GM23338 (cell line): ENCODE measurements at regions not wholly inside any gene's neighbourhood (a gene's known extent, or its start where the extent isn't known, plus 50 kb on each side); places are given as distances from the start of the nearest gene placed in this dataset.
A peak's percentile ranks its signal among the peaks of the same experiment; 100 is the strongest.

Experiments
- ATAC-seq: fragments of 200-7000 bp; cut with Tn5 transposase; 3 replicates; pipeline ENCODE4 v1.9.1; 2020
- DNase-seq: peaks from one replicate; pipeline ENCODE4 v3.0.0-alpha.2; 2015; ENCODE audit warnings: low spot score
- H2AFZ ChIP-seq: fragments of 200-600 bp; sonication (generic); 2 replicates; pipeline ENCODE4 v1.8.0; 2016; ENCODE audit warnings: antibody characterized with exemption, mild to moderate bottlenecking, moderate library complexity
- H3F3A ChIP-seq: fragments of 200-600 bp; sonication (generic); replicated peaks from 2 replicates; pipeline ENCODE4 v1.8.0; 2017; ENCODE audit warnings: antibody characterized with exemption, mixed run types, low read depth
- H3K27ac ChIP-seq: fragments of 200-600 bp; sonication (generic); 2 replicates; pipeline ENCODE4 v1.6.1; 2016; ENCODE audit warnings: low read depth
- H3K27me3 ChIP-seq: fragments of 200-600 bp; sonication (generic); 2 replicates; pipeline ENCODE4 v1.8.0; 2016; ENCODE audit warnings: mild to moderate bottlenecking, mixed run types, moderate library complexity; ENCODE audit not compliant: insufficient read depth
- H3K36me3 ChIP-seq: fragments of 200-600 bp; sonication (generic); 2 replicates; pipeline ENCODE4 v1.8.0; 2016; ENCODE audit warnings: mild to moderate bottlenecking; ENCODE audit not compliant: insufficient read depth
- H3K4me1 ChIP-seq: fragments of 200-600 bp; sonication (generic); 2 replicates; pipeline ENCODE4 v1.8.0; 2016; ENCODE audit warnings: mild to moderate bottlenecking, moderate library complexity; ENCODE audit not compliant: insufficient read depth
- H3K4me2 ChIP-seq: fragments of 200-600 bp; sonication (generic); 2 replicates; pipeline ENCODE4 v1.7.1; 2017; ENCODE audit warnings: mixed run types
- H3K4me3 ChIP-seq: fragments of 200-600 bp; sonication (generic); 2 replicates; pipeline ENCODE4 v1.6.1; 2016; ENCODE audit warnings: mixed run types
- H3K79me2 ChIP-seq: fragments of 200-600 bp; sonication (generic); replicated peaks from 2 replicates; pipeline ENCODE4 v1.8.0; 2017; ENCODE audit warnings: mild to moderate bottlenecking; ENCODE audit not compliant: insufficient read depth
- H3K9me2 ChIP-seq: fragments of 200-600 bp; sonication (generic); 2 replicates; pipeline ENCODE4 v1.8.0; 2017; ENCODE audit not compliant: insufficient read depth
- H4K20me1 ChIP-seq: fragments of 200-600 bp; sonication (generic); replicated peaks from 2 replicates; pipeline ENCODE4 v1.8.0; 2017; ENCODE audit warnings: mild to moderate bottlenecking; ENCODE audit not compliant: insufficient read depth
- H3K27ac Mint-ChIP-seq: 2 replicates; pipeline ENCODE4 v1.8.0; 2020; ENCODE audit warnings: inconsistent platforms, mild to moderate bottlenecking, moderate library complexity, mixed read lengths
- H3K27me3 Mint-ChIP-seq: 3 replicates; pipeline ENCODE4 v1.8.0; 2022; ENCODE audit warnings: low read depth, mild to moderate bottlenecking, moderate library complexity, mixed read lengths, inconsistent platforms; ENCODE audit not compliant: insufficient read depth, poor library complexity
- H3K36me3 Mint-ChIP-seq: 3 replicates; pipeline ENCODE4 v1.8.0; 2021; ENCODE audit warnings: low read depth, mild to moderate bottlenecking, inconsistent platforms, moderate library complexity, mixed read lengths
- H3K4me1 Mint-ChIP-seq: 3 replicates; pipeline ENCODE4 v1.8.0; 2020; ENCODE audit warnings: mild to moderate bottlenecking, inconsistent platforms, mixed read lengths
- H3K4me3 Mint-ChIP-seq: 3 replicates; pipeline ENCODE4 v1.8.0; 2021; ENCODE audit warnings: moderate library complexity, mild to moderate bottlenecking, inconsistent platforms, mixed read lengths
- H3K9me3 Mint-ChIP-seq: 3 replicates; pipeline ENCODE4 v1.8.0; 2020; ENCODE audit warnings: moderate library complexity, mild to moderate bottlenecking, inconsistent platforms, mixed read lengths
- CREB1 ChIP-seq: fragments of 250-450 bp; sonication (Bioruptor Pico); IDR thresholded peaks from 2 replicates; pipeline ENCODE4 v1.5.0; 2020; ENCODE audit warnings: low read depth, mild to moderate bottlenecking, moderate library complexity
- EZH2 ChIP-seq: fragments of 200-600 bp; sonication (generic); IDR thresholded peaks from one replicate; pipeline ENCODE4 v1.8.0; 2017; ENCODE audit warnings: antibody characterized with exemption, mild to moderate bottlenecking, low read depth; ENCODE audit not compliant: unreplicated experiment
- EZH2phosphoT487 ChIP-seq: fragments of 200-600 bp; sonication (generic); IDR thresholded peaks from one replicate; pipeline ENCODE4 v1.8.1; 2018; ENCODE audit warnings: antibody characterized with exemption; ENCODE audit not compliant: unreplicated experiment
- JUNB ChIP-seq: IDR thresholded peaks from one replicate; pipeline ENCODE4 v1.6.1; 2016; ENCODE audit warnings: antibody characterized with exemption; ENCODE audit not compliant: unreplicated experiment
- NANOG ChIP-seq: IDR thresholded peaks from 2 replicates; pipeline ENCODE4 v1.6.1; 2016; ENCODE audit warnings: antibody characterized with exemption, borderline replicate concordance
- POLR2AphosphoS5 ChIP-seq: IDR thresholded peaks from 2 replicates; pipeline ENCODE4 v1.6.1; 2016; ENCODE audit warnings: antibody characterized with exemption, low read depth
- STAT1 ChIP-seq: IDR thresholded peaks from one replicate; pipeline ENCODE4 v1.6.1; 2016; ENCODE audit warnings: antibody characterized with exemption; ENCODE audit not compliant: unreplicated experiment
- ZNF114 ChIP-seq: fragments of 250-450 bp; sonication (Bioruptor Pico); IDR thresholded peaks from 2 replicates; pipeline ENCODE4 v1.5.0; 2020; ENCODE audit warnings: mild to moderate bottlenecking, moderate library complexity
- ZNF331 ChIP-seq: fragments of 250-450 bp; sonication (Bioruptor Pico); IDR thresholded peaks from 2 replicates; pipeline ENCODE4 v1.5.0; 2020; ENCODE audit warnings: low read depth, mild to moderate bottlenecking, moderate library complexity
- TF ChIP-seq, protein P1 (sequence below), 2 experiments: fragments of 200-600 bp in 1 of 2; sonication (generic) in 1 of 2; conservative IDR thresholded peaks; 2 replicates each; pipeline versions ENCODE4 v1.5.1 to v1.6.1; 2016 to 2017; ENCODE audit warnings: antibody characterized with exemption in 2 of 2, low read depth in 2 of 2, mild to moderate bottlenecking in 2 of 2, moderate library complexity in 1 of 2
- TF ChIP-seq, protein P2 (sequence below): IDR thresholded peaks from one replicate; pipeline ENCODE4 v1.6.1; 2018; ENCODE audit warnings: antibody characterized with exemption; ENCODE audit not compliant: unreplicated experiment
- TF ChIP-seq, protein P3 (sequence below): fragments of 250-450 bp; sonication (Bioruptor Pico); IDR thresholded peaks from 2 replicates; pipeline ENCODE4 v1.5.0; 2020; ENCODE audit warnings: mild to moderate bottlenecking, moderate library complexity
- TF ChIP-seq, protein P4 (sequence below): IDR thresholded peaks from 2 replicates; pipeline ENCODE4 v1.6.1; 2016; ENCODE audit warnings: antibody characterized with exemption

DNA sequence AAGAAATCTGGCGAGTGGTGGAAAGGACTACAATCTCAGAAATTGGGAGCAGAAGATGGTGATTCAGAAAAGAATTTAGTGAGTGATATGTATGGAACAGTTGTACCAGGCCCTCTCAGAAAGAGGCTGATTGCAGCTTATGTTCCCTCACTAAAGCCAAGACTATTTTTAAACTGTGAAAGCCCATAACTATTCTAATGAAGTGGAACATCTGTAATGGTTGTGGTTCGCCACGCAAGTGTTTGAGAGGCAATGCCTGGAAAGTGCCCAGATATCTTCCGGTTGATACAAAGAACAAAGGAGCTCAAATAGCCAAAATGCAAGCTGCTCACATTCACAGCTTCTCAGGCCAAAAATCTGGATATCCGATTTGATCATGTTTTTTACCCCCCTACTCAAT, 1250.7 kb downstream of the RAPGEF2 start:
- peak overlapping the region; percentile 66 for H2AFZ ChIP-seq

More for the DNA sequence above, 1250.7 kb downstream of the RAPGEF2 start:
- H3F3A ChIP-seq = no peaks in the 10 kb centered on the region
- Mint-ChIP-seq H3K27ac (no peak overlapping the region), H3K4me1 (peaks cover 3% of the 10 kb centered on the region; the same call in 1 of the 3 replicates), H3K36me3 (no peaks in the 10 kb centered on the region), H3K9me3 (no peaks in the 10 kb centered on the region), H3K27me3 (no peaks in the 10 kb centered on the region), H3K4me3 (no peak overlapping the region)
- 0 out of 2 replicates have a peak, but pooled peaks cover 4% of the 10 kb centered on the region for H3K4me1 ChIP-seq
- H3K9me2 ChIP-seq = no peaks in the 10 kb centered on the region
- ATAC-seq = no peak
- no peak overlapping the region for H3K27ac ChIP-seq
- no peak overlapping the region for H3K4me2 ChIP-seq
- no peaks in the 10 kb centered on the region for H3K36me3 ChIP-seq
- H3K79me2 ChIP-seq = no peaks in the 10 kb centered on the region
- H3K27me3 ChIP-seq = no peaks in the 10 kb centered on the region
- TF ChIP-seq ZNF331 (no peak), EZH2 (no peak), CREB1 (CRISPR knock-in tag) (no peak), EZH2phosphoT487 (no peak), JUNB (no peak), POLR2AphosphoS5 (no peak), STAT1 (no peak), NANOG (no peak), ZNF114 (CRISPR knock-in tag) (no peak)
- TF ChIP-seq, protein P1, sequence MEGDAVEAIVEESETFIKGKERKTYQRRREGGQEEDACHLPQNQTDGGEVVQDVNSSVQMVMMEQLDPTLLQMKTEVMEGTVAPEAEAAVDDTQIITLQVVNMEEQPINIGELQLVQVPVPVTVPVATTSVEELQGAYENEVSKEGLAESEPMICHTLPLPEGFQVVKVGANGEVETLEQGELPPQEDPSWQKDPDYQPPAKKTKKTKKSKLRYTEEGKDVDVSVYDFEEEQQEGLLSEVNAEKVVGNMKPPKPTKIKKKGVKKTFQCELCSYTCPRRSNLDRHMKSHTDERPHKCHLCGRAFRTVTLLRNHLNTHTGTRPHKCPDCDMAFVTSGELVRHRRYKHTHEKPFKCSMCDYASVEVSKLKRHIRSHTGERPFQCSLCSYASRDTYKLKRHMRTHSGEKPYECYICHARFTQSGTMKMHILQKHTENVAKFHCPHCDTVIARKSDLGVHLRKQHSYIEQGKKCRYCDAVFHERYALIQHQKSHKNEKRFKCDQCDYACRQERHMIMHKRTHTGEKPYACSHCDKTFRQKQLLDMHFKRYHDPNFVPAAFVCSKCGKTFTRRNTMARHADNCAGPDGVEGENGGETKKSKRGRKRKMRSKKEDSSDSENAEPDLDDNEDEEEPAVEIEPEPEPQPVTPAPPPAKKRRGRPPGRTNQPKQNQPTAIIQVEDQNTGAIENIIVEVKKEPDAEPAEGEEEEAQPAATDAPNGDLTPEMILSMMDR (conservative IDR thresholded peaks at IDR 0.05; ENCODE audit: low read depth in 2 of 2) = no peak
- TF ChIP-seq, protein P2, sequence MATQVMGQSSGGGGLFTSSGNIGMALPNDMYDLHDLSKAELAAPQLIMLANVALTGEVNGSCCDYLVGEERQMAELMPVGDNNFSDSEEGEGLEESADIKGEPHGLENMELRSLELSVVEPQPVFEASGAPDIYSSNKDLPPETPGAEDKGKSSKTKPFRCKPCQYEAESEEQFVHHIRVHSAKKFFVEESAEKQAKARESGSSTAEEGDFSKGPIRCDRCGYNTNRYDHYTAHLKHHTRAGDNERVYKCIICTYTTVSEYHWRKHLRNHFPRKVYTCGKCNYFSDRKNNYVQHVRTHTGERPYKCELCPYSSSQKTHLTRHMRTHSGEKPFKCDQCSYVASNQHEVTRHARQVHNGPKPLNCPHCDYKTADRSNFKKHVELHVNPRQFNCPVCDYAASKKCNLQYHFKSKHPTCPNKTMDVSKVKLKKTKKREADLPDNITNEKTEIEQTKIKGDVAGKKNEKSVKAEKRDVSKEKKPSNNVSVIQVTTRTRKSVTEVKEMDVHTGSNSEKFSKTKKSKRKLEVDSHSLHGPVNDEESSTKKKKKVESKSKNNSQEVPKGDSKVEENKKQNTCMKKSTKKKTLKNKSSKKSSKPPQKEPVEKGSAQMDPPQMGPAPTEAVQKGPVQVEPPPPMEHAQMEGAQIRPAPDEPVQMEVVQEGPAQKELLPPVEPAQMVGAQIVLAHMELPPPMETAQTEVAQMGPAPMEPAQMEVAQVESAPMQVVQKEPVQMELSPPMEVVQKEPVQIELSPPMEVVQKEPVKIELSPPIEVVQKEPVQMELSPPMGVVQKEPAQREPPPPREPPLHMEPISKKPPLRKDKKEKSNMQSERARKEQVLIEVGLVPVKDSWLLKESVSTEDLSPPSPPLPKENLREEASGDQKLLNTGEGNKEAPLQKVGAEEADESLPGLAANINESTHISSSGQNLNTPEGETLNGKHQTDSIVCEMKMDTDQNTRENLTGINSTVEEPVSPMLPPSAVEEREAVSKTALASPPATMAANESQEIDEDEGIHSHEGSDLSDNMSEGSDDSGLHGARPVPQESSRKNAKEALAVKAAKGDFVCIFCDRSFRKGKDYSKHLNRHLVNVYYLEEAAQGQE = no peak
- TF ChIP-seq, protein P3, sequence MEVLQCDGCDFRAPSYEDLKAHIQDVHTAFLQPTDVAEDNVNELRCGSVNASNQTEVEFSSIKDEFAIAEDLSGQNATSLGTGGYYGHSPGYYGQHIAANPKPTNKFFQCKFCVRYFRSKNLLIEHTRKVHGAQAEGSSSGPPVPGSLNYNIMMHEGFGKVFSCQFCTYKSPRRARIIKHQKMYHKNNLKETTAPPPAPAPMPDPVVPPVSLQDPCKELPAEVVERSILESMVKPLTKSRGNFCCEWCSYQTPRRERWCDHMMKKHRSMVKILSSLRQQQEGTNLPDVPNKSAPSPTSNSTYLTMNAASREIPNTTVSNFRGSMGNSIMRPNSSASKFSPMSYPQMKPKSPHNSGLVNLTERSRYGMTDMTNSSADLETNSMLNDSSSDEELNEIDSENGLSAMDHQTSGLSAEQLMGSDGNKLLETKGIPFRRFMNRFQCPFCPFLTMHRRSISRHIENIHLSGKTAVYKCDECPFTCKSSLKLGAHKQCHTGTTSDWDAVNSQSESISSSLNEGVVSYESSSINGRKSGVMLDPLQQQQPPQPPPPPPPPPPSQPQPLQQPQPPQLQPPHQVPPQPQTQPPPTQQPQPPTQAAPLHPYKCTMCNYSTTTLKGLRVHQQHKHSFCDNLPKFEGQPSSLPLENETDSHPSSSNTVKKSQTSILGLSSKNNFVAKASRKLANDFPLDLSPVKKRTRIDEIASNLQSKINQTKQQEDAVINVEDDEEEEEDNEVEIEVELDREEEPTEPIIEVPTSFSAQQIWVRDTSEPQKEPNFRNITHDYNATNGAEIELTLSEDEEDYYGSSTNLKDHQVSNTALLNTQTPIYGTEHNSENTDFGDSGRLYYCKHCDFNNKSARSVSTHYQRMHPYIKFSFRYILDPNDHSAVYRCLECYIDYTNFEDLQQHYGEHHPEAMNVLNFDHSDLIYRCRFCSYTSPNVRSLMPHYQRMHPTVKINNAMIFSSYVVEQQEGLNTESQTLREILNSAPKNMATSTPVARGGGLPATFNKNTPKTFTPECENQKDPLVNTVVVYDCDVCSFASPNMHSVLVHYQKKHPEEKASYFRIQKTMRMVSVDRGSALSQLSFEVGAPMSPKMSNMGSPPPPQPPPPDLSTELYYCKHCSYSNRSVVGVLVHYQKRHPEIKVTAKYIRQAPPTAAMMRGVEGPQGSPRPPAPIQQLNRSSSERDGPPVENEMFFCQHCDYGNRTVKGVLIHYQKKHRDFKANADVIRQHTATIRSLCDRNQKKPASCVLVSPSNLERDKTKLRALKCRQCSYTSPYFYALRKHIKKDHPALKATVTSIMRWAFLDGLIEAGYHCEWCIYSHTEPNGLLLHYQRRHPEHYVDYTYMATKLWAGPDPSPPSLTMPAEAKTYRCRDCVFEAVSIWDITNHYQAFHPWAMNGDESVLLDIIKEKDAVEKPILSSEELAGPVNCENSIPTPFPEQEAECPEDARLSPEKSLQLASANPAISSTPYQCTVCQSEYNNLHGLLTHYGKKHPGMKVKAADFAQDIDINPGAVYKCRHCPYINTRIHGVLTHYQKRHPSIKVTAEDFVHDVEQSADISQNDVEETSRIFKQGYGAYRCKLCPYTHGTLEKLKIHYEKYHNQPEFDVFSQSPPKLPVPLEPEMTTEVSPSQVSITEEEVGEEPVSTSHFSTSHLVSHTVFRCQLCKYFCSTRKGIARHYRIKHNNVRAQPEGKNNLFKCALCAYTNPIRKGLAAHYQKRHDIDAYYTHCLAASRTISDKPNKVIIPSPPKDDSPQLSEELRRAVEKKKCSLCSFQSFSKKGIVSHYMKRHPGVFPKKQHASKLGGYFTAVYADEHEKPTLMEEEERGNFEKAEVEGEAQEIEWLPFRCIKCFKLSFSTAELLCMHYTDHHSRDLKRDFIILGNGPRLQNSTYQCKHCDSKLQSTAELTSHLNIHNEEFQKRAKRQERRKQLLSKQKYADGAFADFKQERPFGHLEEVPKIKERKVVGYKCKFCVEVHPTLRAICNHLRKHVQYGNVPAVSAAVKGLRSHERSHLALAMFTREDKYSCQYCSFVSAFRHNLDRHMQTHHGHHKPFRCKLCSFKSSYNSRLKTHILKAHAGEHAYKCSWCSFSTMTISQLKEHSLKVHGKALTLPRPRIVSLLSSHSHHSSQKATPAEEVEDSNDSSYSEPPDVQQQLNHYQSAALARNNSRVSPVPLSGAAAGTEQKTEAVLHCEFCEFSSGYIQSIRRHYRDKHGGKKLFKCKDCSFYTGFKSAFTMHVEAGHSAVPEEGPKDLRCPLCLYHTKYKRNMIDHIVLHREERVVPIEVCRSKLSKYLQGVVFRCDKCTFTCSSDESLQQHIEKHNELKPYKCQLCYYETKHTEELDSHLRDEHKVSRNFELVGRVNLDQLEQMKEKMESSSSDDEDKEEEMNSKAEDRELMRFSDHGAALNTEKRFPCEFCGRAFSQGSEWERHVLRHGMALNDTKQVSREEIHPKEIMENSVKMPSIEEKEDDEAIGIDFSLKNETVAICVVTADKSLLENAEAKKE = no peak
- TF ChIP-seq, protein P4, sequence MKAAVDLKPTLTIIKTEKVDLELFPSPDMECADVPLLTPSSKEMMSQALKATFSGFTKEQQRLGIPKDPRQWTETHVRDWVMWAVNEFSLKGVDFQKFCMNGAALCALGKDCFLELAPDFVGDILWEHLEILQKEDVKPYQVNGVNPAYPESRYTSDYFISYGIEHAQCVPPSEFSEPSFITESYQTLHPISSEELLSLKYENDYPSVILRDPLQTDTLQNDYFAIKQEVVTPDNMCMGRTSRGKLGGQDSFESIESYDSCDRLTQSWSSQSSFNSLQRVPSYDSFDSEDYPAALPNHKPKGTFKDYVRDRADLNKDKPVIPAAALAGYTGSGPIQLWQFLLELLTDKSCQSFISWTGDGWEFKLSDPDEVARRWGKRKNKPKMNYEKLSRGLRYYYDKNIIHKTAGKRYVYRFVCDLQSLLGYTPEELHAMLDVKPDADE = no peak
- H3K4me3 ChIP-seq = no peak overlapping the region
- no peaks in the 10 kb centered on the region for H4K20me1 ChIP-seq
- no peak for DNase-seq
